H9 (cell line): ENCODE measurements at regions not wholly inside any gene's neighbourhood (a gene's known extent, or its start where the extent isn't known, plus 50 kb on each side); places are given as distances from the start of the nearest gene placed in this dataset.

Experiments
- DNase-seq: peaks from one replicate; pipeline ENCODE4 v3.0.0-alpha.2; 2017
- H2AFZ ChIP-seq: one replicate; pipeline ENCODE4 v1.6.1; 2013; ENCODE audit warnings: mild to moderate bottlenecking, low read length, control low read depth, moderate library complexity
- H2AK5ac ChIP-seq: 2 replicates; pipeline ENCODE4 v1.6.1; 2013; ENCODE audit warnings: low read length, control low read depth, mixed read lengths; ENCODE audit not compliant: insufficient read length
- H2BK120ac ChIP-seq: one replicate; pipeline ENCODE4 v1.6.1; 2013; ENCODE audit warnings: low read depth, mild to moderate bottlenecking, low read length, control low read depth, inconsistent platforms; ENCODE audit not compliant: poor library complexity, severe bottlenecking
- H2BK12ac ChIP-seq: 2 replicates; pipeline ENCODE4 v1.6.1; 2013; ENCODE audit warnings: low read length, control low read depth, mixed read lengths, low read depth; ENCODE audit not compliant: insufficient read length
- H2BK15ac ChIP-seq: 2 replicates; pipeline ENCODE4 v1.6.1; 2013; ENCODE audit warnings: low read depth, low read length, control low read depth
- H2BK20ac ChIP-seq: one replicate; pipeline ENCODE4 v1.6.1; 2013; ENCODE audit warnings: low read depth, mild to moderate bottlenecking, low read length, control low read depth, inconsistent platforms; ENCODE audit not compliant: poor library complexity, severe bottlenecking
- H2BK5ac ChIP-seq: 2 replicates; pipeline ENCODE4 v1.6.1; 2013; ENCODE audit warnings: low read length, control low read depth, mixed read lengths; ENCODE audit not compliant: insufficient read length
- H3K14ac ChIP-seq: 2 replicates; pipeline ENCODE4 v1.6.1; 2013; ENCODE audit warnings: low read length, control low read depth; ENCODE audit not compliant: insufficient read depth
- H3K18ac ChIP-seq: 2 replicates; pipeline ENCODE4 v1.6.1; 2013; ENCODE audit warnings: low read depth, mild to moderate bottlenecking, mixed read lengths, low read length, control low read depth; ENCODE audit not compliant: insufficient read length
- H3K23ac ChIP-seq: 2 replicates; pipeline ENCODE4 v1.6.1; 2013; ENCODE audit warnings: low read length, control low read depth, mixed read lengths, low read depth; ENCODE audit not compliant: insufficient read length
- H3K23me2 ChIP-seq: 2 replicates; pipeline ENCODE4 v1.6.1; 2013; ENCODE audit warnings: low read depth, mild to moderate bottlenecking, mixed read lengths, low read length, control low read depth; ENCODE audit not compliant: insufficient read length, poor library complexity, severe bottlenecking
- H3K27ac ChIP-seq: 2 replicates; pipeline ENCODE4 v1.5.1; 2013; ENCODE audit warnings: low read length, control low read depth, mixed read lengths, low read depth; ENCODE audit not compliant: insufficient read length
- H3K27me3 ChIP-seq: 2 replicates; pipeline ENCODE4 v1.6.1; 2013; ENCODE audit warnings: low read length, control low read depth, inconsistent platforms; ENCODE audit not compliant: insufficient read depth
- H3K4ac ChIP-seq: 2 replicates; pipeline ENCODE4 v1.6.1; 2013; ENCODE audit warnings: low read depth, mild to moderate bottlenecking, control low read depth, inconsistent platforms, low read length, moderate library complexity
- H3K4me1 ChIP-seq: 2 replicates; pipeline ENCODE4 v1.6.1; 2013; ENCODE audit warnings: low read length, control low read depth, inconsistent platforms; ENCODE audit not compliant: insufficient read depth
- H3K4me2 ChIP-seq: 2 replicates; pipeline ENCODE4 v1.6.1; 2013; ENCODE audit warnings: low read length, control low read depth, mixed read lengths; ENCODE audit not compliant: insufficient read length, insufficient read depth
- H3K56ac ChIP-seq: 2 replicates; pipeline ENCODE4 v1.6.1; 2013; ENCODE audit warnings: low read depth, mild to moderate bottlenecking, mixed read lengths, low read length, control low read depth; ENCODE audit not compliant: insufficient read length
- H3K79me1 ChIP-seq: 2 replicates; pipeline ENCODE4 v1.6.1; 2013; ENCODE audit warnings: low read depth, mild to moderate bottlenecking, moderate library complexity, low read length, control low read depth, inconsistent platforms; ENCODE audit not compliant: insufficient read depth, poor library complexity, severe bottlenecking
- H3K79me2 ChIP-seq: 2 replicates; pipeline ENCODE4 v1.6.1; 2013; ENCODE audit warnings: low read length, control low read depth, inconsistent platforms; ENCODE audit not compliant: insufficient read depth
- H3K9ac ChIP-seq: 2 replicates; pipeline ENCODE4 v1.6.1; 2013; ENCODE audit warnings: low read length, control low read depth, mixed read lengths; ENCODE audit not compliant: insufficient read length; ENCODE audit errors: extremely low read depth
- H3K9me3 ChIP-seq: one replicate; pipeline ENCODE4 v1.6.1; 2013; ENCODE audit warnings: low read depth, low read length, inconsistent platforms; ENCODE audit not compliant: control insufficient read depth
- H3T11ph ChIP-seq: one replicate; pipeline ENCODE4 v1.6.1; 2013; ENCODE audit warnings: mild to moderate bottlenecking, low read length, control low read depth, inconsistent platforms
- H4K20me1 ChIP-seq: one replicate; pipeline ENCODE4 v1.6.1; 2013; ENCODE audit not compliant: control insufficient read depth, insufficient read length, insufficient read depth
- H4K5ac ChIP-seq: 2 replicates; pipeline ENCODE4 v1.6.1; 2013; ENCODE audit warnings: low read depth, mild to moderate bottlenecking, mixed read lengths, low read length, control low read depth; ENCODE audit not compliant: insufficient read length
- H4K8ac ChIP-seq: replicated peaks from 2 replicates; pipeline ENCODE4 v1.6.1; 2013; ENCODE audit warnings: low read length, control low read depth, mixed read lengths, low read depth; ENCODE audit not compliant: insufficient read length
- H4K91ac ChIP-seq: 2 replicates; pipeline ENCODE4 v1.6.1; 2013; ENCODE audit warnings: low read depth, mild to moderate bottlenecking, moderate library complexity, mixed read lengths, low read length, control low read depth; ENCODE audit not compliant: insufficient read length
- H3K27ac Mint-ChIP-seq, 3 experiments: 2 replicates in 2 of 3; 3 replicates in 1 of 3; pipeline ENCODE4 v1.8.0; 2020 to 2021; ENCODE audit warnings: mixed read lengths in 3 of 3, mild to moderate bottlenecking in 1 of 3, moderate library complexity in 1 of 3
- H3K27me3 Mint-ChIP-seq: 2 replicates; pipeline ENCODE4 v1.8.0; 2021; ENCODE audit warnings: low read depth, mild to moderate bottlenecking, moderate library complexity, mixed read lengths
- H3K36me3 Mint-ChIP-seq, 3 experiments: 2 replicates in 2 of 3; 3 replicates in 1 of 3; pipeline ENCODE4 v1.8.0; 2020 to 2021; ENCODE audit warnings: low read depth in 3 of 3, mixed read lengths in 3 of 3; ENCODE audit not compliant: insufficient read depth in 1 of 3
- H3K4me1 Mint-ChIP-seq, 2 experiments: 2 replicates each; pipeline ENCODE4 v1.8.0; 2020; ENCODE audit warnings: mixed read lengths in 2 of 2
- H3K4me3 Mint-ChIP-seq, 2 experiments: 2 replicates in 1 of 2; 3 replicates in 1 of 2; pipeline ENCODE4 v1.8.0; 2020 to 2021; ENCODE audit warnings: mild to moderate bottlenecking in 2 of 2, mixed read lengths in 2 of 2, moderate library complexity in 1 of 2
- H3K9me3 Mint-ChIP-seq, 2 experiments: 2 replicates in 1 of 2; 3 replicates in 1 of 2; pipeline ENCODE4 v1.8.0; 2020; ENCODE audit warnings: mild to moderate bottlenecking in 2 of 2, mixed read lengths in 2 of 2, moderate library complexity in 1 of 2
- whole genome bisulfite sequencing: extraction: QIAGEN DNeasy Blood & Tissue Kit; methylation state at CpG from one replicate; pipeline ENCODE4 v1.1.7; 2013; ENCODE audit warnings: missing lambda C conversion rate, low lambda C conversion rate, mixed read lengths; ENCODE audit not compliant: insufficient read length; ENCODE audit errors: extremely low coverage; 5-methylcytosine and 5-hydroxymethylcytosine counted together
- TF ChIP-seq, protein P1 (sequence below): fragments of 200-600 bp; sonication (generic); conservative IDR thresholded peaks from 3 replicates; pipeline ENCODE4 v1.8.0; 2021; ENCODE audit warnings: antibody characterized with exemption, mild to moderate bottlenecking

DNA sequence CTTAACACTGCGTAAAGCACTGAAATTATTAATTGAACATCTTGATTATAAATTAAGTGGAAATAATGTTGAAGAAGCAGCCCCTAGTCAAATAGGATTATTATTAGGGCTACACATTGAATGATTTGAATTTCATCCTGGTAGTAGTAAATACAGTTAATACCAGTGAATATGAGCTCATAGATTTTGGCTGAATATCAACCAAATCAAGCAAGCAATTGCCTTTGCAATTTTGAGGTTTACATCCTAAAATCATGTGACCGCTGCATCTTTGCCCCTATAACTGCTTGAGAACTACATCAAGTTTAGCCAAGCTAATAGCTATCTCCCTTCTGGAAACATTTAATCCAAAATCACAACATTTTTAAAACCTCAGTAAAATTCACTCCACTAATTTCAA lies 801.2 kb upstream of the PIK3C3 start:
- Histone ChIP-seq H3T11ph (no peak overlapping the region), H2AFZ (no peak overlapping the region), H3K4ac (no peak overlapping the region), H3K56ac (no peak overlapping the region), H3K9me3 (no peaks in the 10 kb centered on the region), H2AK5ac (no peak overlapping the region), H2BK5ac (no peak overlapping the region), H2BK20ac (no peak overlapping the region), H4K91ac (no peak overlapping the region), H3K79me2 (no peaks in the 10 kb centered on the region), H3K23me2 (no peaks in the 10 kb centered on the region), H2BK15ac (no peak overlapping the region), H3K79me1 (no peaks in the 10 kb centered on the region), H3K4me2 (no peak overlapping the region), H3K27me3 (no peaks in the 10 kb centered on the region), H3K9ac (no peak overlapping the region), H3K4me1 (no peaks in the 10 kb centered on the region), H3K14ac (no peak overlapping the region), H3K18ac (no peak overlapping the region), H4K5ac (no peak overlapping the region), H3K23ac (no peak overlapping the region), H4K20me1 (no peaks in the 10 kb centered on the region), H3K27ac (no peak overlapping the region), H2BK120ac (no peak overlapping the region), H4K8ac (no peak overlapping the region), H2BK12ac (no peak overlapping the region)
- H3K9me3 Mint-ChIP-seq = no peaks in the 10 kb centered on the region; a peak in 1 of 5 replicates
- DNase-seq = no peak
- H3K4me1 Mint-ChIP-seq = peaks cover 0 to 3% of the 10 kb centered on the region in 2 experiments; a peak in 2 of 4 replicates
- no peaks in the 10 kb centered on the region for H3K27me3 Mint-ChIP-seq
- no peak overlapping the region for H3K27ac Mint-ChIP-seq
- no peaks in the 10 kb centered on the region for H3K36me3 Mint-ChIP-seq
- no CpG with 5 or more reads among the region's 2 CpGs for WGBS
- TF ChIP-seq, protein P1, sequence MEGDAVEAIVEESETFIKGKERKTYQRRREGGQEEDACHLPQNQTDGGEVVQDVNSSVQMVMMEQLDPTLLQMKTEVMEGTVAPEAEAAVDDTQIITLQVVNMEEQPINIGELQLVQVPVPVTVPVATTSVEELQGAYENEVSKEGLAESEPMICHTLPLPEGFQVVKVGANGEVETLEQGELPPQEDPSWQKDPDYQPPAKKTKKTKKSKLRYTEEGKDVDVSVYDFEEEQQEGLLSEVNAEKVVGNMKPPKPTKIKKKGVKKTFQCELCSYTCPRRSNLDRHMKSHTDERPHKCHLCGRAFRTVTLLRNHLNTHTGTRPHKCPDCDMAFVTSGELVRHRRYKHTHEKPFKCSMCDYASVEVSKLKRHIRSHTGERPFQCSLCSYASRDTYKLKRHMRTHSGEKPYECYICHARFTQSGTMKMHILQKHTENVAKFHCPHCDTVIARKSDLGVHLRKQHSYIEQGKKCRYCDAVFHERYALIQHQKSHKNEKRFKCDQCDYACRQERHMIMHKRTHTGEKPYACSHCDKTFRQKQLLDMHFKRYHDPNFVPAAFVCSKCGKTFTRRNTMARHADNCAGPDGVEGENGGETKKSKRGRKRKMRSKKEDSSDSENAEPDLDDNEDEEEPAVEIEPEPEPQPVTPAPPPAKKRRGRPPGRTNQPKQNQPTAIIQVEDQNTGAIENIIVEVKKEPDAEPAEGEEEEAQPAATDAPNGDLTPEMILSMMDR = no peak
- H3K4me3 Mint-ChIP-seq = no peak overlapping the region
